ENCODE measurements at regions not wholly inside any gene's neighbourhood (a gene's known extent, or its start where the extent isn't known, plus 50 kb on each side); places are given as distances from the start of the nearest gene placed in this dataset.

DNA sequence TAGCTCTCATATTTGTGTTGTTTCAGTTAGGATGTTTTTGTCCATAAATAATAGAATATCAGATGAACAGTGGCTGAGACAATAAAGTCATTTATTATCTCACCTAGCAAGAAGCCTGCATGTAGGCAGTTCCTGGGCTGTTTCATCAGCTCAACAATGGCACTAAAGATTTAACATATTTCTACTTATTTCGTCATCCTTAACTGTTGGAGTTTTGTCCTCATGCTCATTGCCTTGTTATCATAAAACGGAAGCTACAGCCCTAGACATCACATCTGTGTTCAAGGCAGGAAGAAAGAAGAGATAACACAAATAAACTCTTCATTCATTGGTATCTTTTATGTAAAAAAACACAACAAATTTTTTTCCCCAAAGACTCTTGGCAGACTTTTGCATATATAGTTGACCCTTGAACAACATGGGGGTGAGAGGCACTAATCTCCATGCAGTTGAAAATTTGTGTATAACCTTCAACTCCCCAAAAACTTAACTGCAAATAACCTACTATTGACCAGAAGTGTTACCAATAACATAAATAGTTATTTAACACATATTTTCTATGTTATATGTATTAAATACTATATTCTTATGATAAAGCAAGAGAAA is 277.2 kb upstream of the ADRA1B start:
- in situ Hi-C loops (cut with MboI; ENCODE audit: low sequenced_read_pairs): no loop called here

DNA sequence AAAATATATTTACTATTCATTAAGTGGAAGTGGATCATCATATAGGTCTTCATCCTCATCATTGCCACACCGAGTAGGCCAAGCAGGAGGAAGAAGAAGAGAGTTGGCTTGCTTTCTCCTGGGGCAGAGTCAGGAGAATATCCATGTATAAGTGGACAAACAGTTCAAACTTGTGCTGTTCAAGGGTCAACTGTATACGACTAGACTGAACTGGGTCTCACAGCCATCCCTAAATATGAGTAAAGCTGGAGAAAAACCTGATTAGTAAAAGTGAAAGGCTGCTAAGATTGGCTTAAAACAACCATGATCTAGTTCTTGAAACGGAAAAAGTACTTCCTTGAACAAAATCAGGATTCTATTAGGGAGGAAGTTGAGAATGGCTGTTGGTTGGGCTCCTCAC is 276.7 kb upstream of the ADRA1B start:
- in situ Hi-C loops (cut with MboI; ENCODE audit: low sequenced_read_pairs): no loop called here

DNA sequence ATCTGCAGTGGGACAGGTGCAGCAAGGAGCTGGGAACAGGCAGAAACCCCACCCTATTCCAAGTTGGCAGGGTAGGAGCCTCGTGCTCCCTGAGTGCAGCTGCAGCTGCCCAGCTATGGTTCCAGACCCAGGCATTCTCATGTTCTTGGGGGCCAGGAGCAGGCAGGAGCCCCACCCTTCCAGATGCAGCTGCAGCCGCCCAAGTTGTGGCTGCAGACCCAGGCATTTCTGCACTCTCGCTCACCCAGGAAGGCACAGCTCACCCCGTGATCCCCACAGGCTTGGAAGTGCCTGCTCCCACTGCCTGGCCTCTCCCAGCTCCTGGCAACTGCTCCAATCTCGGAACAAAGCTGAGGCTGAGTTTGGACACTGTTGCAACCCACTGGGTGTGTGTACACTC is 275.8 kb upstream of the ADRA1B start:
- in situ Hi-C loops (cut with MboI; ENCODE audit: low sequenced_read_pairs): no loop called here

DNA sequence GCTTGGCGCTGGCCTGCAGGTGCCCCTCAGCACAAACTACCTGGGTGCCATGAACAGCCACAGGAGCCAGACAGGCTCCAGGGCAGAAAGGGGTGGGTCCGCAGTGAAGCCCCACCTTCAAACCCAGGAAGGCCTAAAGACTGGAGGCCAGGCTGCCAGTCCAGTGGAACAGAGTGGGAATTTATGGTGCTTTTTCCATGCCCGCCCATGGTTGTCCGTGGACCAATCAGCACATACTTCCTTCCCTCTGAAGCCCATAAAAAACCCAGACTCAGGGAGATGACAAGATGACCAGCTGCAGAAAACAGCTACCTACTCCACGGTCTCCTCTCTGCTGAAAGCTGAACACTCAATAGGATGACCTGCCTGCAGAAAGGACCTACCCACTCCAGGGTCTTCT is 275.4 kb upstream of the ADRA1B start:
- in situ Hi-C loops (cut with MboI; ENCODE audit: low sequenced_read_pairs): no loop called here

DNA sequence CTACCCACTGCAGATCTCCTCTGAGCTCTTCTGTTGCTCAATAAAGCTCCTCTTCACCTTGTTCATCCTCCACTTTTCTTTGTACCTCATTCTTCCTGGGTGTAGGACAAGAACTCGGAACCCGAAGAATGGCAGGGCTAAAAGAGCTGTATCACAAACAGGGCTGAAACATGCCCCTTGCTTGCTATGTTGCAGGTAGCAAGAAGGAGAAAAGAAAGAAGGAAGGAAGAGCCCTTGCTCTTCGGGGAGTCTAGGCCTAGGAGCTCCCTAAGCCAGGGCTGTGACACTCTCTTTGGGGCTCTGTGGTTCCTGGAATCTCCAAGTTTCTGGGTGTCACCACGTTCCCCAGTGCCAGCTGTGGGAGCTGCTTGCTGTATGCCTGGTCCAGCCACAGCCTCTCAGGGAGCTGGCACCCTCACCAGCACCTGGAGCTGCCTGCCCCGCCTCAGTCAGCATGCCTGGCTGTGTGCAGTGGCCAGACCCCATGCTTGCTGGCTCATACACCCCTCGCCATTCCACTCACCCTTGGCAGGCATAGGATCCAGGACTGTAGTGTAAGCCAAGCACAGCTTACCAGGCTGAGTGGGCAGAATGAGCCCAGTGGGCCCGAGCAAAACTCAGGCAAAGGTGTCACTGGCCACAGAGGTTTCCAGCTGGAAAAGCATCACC is 274.8 kb upstream of the ADRA1B start:
- in situ Hi-C loops (cut with MboI; ENCODE audit: low sequenced_read_pairs): no loop called here

DNA sequence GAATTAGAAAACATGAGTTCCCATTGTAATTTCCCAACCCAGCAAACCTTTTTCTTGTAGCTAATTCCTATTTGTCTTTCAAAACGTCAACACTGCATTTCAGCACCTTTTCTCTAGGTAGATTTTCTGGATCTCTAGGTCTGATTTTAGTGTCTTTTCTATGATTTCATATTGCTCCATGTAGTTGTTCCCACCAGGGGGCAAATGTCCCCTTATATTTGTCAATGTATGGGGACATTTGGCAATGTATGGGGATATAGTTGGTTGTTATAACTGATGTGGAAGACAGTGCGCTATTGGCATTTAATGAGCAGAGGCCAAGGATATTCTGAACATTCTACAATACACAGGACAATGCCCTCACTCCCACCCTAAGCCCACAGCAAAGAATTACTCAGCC is 273.9 kb upstream of the ADRA1B start:
- in situ Hi-C loops (cut with MboI; ENCODE audit: low sequenced_read_pairs): no loop called here

DNA sequence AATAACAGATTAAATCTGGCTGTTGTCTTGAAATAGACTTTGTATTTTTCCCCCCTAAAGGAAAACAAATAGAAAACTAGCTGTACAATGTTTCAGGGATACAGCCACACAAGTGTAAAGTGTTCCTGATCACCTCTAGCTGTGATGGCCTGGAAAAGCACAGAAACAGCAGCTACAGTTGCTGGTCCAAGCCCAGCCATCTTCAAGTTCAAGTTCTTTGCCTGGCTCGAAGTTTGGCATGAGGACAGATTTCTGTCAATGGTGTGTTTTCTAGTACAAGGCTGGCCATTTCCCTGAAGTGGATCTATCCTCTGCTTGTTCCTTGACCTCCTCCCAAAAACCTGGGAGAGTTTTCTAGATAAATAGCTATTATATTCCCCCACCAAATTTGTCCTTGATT is 272.2 kb upstream of the ADRA1B start:
- in situ Hi-C loops (cut with MboI; ENCODE audit: low sequenced_read_pairs): no loop called here

DNA sequence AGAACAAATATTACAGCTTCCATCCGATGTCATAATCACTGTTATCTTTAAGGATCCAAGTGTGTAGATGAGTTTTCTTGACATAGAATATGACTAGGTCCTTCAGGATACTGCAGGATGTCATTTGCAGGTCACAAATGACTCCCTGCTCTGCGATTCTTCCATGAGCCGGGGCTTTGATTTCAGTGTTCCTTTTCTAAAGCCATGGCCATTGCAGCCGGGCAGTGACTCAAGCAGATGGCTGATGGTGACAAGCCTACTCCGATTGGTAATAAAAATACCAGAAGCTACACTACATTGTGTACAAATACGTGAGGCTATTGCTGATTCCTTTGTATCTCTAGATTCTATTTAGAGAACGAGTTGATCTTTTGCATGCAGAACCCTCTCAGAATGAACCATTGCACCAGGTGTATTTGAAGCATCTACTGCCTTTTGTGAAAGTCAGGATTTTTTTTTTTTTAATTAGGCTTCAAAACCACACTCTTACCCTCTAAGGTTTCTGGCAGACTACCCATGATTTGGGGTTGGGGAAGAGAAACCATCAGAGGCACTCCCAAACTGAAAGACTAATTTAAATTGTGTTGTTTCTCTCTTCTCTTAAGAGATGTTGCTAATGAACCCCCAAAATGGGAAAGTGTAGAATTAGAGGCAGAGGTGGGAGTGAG is 271.0 kb upstream of the ADRA1B start:
- in situ Hi-C loops (cut with MboI; ENCODE audit: low sequenced_read_pairs): no loop called here

DNA sequence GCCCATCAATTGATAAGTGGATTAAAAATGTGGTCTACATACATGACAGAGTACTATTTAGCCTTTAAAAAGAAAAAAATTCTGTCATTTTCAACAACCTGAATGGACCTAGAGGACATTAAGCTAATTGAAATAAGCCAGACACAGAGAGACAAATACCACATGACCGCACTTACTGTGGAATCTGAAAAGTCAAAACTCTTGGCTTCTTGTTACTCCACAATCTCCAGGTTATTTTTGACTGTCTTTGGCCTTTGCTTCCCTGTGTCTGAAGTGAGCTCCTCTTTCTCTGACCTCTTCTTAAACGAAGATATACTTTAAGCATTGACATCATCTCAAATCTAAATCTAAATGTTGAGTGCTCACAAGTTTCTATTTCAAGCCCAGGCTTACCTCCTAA is 265.5 kb upstream of the ADRA1B start:
- in situ Hi-C loops (cut with MboI; ENCODE audit: low sequenced_read_pairs): no loop called here

DNA sequence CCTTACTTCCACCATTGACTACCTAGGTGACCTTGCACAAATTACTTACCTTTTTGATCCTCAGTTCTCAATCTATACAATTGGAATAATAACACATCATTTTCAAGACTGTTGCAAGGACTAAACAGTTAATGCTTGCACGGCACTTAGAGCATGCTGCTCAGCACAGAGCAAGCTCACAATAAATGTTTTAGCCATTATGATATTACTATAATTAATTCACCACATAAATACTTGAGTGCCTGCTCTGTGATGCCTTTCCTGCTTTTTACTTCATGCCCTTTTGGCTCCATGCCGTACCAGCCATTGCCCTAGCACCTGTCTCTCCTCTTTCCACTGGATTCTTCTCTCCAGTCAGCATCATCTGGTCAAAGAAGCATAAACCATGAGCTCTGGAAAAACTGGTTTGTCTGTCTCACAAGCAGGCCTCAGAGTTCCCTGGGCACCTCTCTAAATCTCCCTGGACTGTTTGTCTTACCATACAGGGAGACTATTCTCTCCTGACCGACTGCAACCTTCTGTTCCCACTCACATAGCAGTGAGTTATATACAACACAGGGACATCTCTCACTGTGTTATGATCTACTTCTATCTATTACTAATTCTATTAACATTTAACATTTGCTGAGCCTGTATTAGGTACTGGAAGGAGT is 260.4 kb upstream of the ADRA1B start:
- in situ Hi-C loops (cut with MboI; ENCODE audit: low sequenced_read_pairs): no loop called here

DNA sequence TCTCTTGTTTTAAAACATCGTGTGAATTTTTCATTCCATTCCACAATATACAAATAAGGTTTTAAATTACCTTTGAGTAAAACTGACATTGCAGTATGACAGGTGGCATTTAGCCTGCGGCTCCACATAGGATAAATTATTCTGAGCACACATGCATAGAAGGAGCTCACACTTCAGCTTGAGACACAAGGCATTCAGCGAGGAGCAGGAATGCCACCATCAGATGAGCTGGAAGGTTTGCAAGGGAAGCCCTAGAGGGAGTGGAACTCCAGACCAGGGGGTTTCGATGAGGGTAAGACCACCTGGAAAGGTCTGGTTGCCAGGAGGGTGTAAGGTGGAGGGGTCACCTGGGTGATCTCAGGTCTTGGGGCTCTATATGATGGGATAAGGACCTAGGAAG is 259.0 kb upstream of the ADRA1B start:
- in situ Hi-C loops (cut with MboI; ENCODE audit: low sequenced_read_pairs): no loop called here

DNA sequence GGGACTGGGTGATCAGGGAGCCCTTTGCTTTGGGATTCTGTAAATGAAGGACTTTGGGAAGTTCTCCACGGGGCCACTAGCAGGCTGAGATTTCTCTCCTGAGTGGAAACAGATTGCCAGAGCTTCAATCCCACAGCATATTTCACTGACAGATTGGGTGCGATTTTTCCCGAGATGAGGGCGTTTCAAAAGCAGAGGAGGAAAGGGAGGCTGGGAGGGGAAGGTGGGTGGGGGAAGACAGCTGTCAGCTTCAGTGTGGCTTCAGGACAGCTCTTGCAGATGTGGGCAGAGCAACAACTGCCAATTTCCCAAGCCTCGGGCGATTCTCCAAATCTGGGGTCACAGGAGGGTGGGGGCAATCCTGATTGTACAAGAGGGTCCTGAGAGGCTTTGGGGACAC is 258.5 kb upstream of the ADRA1B start:
- in situ Hi-C loops (cut with MboI; ENCODE audit: low sequenced_read_pairs): no loop called here

DNA sequence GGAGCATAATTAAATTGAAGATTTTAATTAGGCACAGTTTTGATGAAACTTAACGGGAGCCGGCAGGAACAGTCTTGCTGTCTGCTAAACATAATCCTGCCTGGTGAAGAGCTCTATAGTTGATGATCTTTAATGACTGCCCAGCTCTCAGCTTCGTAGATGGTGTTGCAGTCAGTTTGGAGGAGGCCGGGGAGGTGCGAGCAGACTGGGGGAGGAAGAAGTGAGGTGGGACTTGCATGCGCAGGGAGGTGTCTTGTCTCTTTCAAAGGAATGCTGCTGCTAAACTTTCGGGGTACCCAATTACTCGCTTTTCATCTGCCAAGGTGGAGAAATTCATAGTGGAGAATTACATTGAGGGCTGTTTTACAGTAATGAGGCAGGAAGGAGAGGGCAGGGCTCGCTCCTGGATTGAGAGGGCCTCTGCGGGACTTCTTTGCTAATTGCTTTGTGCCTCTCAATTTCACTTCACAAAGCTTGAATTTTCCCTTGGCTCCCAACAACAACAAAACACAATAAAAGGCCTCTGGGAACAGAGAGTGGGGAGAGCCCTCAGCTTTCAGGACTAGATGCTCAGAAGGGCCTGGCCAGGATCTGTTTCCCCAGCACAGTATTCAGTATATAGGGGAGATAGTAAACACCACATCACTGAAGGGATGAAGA is 257.9 kb upstream of the ADRA1B start:
- in situ Hi-C loops (cut with MboI; ENCODE audit: low sequenced_read_pairs): no loop called here

DNA sequence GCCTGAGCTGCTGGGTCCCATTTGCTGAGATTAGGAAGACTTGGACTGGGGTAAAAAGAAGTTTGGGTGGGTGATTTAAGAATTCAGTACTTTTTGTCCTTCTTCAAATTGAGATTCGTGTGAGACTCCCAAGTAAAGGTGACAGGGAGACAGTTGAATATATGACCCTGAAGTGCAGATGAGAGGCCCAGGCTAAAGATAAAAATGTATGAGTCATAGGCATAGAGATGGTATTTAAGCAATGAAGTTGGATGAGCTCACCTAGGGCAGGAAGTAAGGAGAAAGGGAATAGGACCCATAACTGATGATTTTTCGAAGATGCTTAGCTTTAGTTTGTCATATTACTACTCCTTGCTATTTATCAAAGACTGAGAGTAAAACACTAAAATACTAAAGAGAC is 255.9 kb upstream of the ADRA1B start:
- in situ Hi-C loops (cut with MboI; ENCODE audit: low sequenced_read_pairs): no loop called here

DNA sequence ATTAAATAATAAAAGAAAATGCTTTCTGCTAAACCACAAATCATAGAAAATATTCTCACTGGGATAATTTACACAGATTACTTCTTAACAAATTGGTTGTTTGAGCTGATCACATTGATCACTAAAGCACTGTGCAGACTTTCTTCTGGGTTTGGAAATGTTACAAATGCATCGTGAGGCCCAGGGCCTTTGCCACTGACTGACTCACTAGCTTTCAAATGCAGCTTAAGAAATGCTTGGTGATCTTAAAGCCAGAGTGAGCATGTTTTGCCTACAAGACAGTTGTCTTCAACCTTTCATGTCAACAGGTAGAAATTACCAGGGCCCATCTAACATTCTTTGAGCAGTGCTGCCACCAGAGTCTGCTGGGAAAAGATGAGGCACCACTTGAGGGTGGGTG is 252.3 kb upstream of the ADRA1B start:
- in situ Hi-C loops (cut with MboI; ENCODE audit: low sequenced_read_pairs): no loop called here

DNA sequence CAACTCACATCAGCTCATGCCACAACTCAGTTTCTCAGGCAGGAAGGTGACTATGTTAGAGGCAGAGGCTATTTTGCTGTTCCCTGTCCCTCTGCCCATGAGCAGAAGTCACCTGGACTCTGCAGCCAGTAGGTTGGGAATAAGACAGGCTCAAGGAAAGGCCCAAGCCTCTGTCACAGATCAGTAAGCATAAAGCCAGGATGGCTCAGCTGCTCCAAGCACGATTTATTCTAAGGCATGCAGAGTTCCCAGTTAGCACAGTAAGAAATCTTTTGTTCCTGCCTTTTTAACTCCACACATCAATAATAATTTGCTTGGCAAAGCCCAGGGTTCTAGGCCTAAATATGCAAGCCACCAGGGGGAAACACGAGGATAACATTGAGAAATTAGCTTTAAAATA is 249.0 kb upstream of the ADRA1B start:
- in situ Hi-C loops (cut with MboI; ENCODE audit: low sequenced_read_pairs): no loop called here

DNA sequence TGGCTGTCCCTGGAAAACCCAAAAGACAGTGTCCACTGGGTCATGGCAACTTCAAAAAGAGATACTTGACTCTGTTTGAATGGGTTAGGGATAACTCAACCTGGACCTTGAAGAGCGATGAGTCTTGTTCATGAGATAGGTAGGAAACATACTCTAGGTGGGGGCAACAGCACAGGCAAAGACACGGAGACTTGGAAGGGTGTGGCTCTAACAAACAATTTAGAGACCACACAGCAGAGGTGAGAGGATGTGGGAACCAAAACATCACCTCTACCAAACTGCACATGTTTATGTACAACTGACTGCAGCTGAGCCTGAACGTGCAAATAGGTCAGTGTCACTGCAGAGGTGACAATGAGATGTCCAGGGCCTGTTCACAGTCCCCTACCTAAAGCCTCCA is 247.7 kb upstream of the ADRA1B start:
- in situ Hi-C loops (cut with MboI; ENCODE audit: low sequenced_read_pairs): no loop called here

DNA sequence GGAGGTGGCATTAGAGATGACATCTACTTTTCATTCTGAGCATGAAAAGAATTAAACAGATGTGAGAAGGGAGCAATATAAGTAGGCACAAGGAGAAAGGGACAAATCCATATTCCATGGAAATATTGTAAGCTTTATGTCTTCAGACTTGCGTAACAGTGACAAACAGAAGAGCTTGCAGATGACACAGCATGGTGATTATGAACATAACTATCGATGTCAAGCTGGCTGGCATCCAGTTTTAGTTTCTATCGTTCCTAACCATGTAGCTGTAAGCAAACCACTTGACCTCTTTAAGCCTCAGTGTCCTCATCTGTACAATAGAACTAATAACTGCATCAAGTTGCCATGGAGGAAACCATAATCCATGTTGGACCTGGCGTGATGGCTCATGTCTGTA is 246.7 kb upstream of the ADRA1B start:
- in situ Hi-C loops (cut with MboI; ENCODE audit: low sequenced_read_pairs): no loop called here

DNA sequence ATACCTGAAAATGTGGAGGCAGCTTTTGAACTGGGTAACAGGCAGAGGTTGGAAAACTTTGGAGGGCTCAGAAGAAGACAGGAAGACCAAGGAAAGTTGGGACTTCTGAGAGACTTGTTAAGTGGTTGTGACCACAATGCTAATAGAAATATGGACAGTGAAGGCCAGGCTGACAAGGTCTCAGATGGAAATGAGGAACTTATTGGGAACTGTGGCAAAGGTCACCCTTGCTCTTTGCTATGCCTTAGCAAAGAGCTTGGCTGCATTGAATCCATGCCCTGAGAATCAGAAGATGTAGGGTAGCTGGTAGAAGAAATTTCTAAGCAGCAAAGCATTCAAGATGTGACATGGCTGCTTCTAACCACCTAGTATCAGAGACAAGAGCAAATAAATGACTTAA is 244.4 kb upstream of the ADRA1B start:
- in situ Hi-C loops (cut with MboI; ENCODE audit: low sequenced_read_pairs): no loop called here

DNA sequence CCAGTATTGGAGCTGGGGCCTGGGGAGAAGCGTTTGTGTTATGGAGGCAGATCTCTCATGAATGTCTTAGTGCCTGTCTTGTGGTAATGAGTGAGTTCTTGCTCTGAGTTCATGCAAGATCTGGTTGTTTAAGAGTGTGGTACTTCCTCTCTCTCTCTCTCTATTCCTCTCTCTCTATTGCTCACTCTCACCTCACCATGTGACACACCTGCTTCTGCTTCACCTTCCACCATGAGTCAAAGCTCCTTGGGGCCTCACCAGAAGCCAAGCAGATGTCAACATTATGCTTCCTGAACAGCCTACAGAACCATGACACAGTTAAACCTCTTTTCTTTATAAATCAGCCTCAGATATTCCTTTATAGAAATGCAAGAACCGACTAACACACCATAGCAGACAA is 242.7 kb upstream of the ADRA1B start:
- in situ Hi-C loops (cut with MboI; ENCODE audit: low sequenced_read_pairs): no loop called here

DNA sequence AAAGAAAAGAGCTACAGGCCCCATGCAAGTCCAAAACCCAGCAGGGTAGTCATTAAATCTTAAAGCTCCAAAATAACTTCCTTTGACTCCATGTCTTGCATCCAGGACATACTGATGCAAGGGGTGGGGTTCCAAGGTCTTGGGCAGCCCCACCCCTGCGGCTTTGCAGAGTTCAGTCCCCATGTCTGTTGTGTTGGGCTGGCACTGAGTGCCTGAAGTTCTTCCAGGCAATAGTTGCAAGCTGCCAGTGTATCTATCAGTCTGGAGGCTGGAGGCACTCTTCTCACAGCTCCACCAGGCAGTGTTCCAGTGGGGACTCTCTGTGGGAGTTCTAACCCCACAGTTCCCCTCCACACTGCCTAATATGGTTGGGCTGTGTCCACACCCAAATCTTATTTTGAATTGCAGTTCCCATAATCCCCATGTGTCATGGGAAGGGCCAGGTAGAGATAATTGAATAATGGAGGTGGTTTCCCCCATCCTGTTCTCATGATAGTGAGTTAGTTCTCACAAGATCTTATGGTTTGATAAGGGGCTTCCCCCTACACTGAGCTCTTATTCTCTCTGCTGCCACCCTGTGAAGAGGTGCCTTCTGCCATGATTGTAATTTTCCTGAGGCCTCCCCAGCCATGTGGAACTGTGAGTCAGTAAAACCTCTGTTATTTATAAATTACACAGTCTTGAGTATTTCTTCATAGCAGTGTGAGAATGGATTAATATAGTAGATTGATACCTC is 237.5 kb upstream of the ADRA1B start:
- in situ Hi-C loops (cut with MboI; ENCODE audit: low sequenced_read_pairs): no loop called here

All from HL-60/S4 (cell line).